ENCODE measurements at regions not wholly inside any gene's neighbourhood (a gene's known extent, or its start where the extent isn't known, plus 50 kb on each side); places are given as distances from the start of the nearest gene placed in this dataset.

DNA sequence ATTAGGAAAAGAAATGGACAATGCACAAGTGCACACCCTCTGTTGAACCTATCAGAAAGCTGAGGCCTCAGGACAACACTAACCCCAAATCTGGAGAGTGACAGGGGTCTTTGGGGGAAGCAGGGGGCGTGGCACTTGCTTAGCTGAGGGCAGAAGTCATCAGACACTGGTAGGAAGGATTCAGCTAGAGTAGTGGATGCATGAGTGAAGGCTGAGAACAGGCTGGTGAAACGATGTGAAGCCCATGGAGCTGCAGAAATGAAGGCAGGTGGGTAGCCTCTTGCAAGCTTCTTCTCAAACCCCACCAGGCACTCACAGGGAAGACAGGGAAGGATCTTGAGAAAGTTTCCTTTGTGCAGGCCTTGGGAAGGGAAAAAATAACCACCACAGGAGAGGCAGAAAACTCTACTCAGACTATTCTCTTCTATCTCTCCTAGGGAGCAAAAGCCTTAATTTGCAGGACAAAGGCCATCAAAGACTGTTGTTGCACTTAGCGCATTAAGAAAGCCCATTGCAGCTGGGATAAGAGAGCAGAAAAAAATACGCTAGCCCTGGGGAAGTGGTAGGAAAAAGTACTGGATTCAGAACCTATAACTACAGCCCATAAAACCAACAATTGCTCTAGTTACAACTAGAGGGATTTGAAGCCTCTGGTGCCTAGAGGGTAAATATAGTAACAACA, 193.3 kb upstream of the ZNF536 start:
- Mint-ChIP-seq H3K9me3 (peaks cover 16% of the 10 kb centered on the region), H3K27ac (no peak overlapping the region), H3K4me1 (ENCODE audit: low read depth) (no peaks in the 10 kb centered on the region), H3K36me3 (ENCODE audit: low read depth) (no peaks in the 10 kb centered on the region), H3K27me3 (ENCODE audit: low read depth) (peaks cover 8% of the 10 kb centered on the region), H3K4me3 (no peak overlapping the region)
- no peak for DNase-seq
- CTCF ChIA-PET = no interaction called here
- intact Hi-C loops (cut with micrococcal nuclease) = no loop called here

DNA sequence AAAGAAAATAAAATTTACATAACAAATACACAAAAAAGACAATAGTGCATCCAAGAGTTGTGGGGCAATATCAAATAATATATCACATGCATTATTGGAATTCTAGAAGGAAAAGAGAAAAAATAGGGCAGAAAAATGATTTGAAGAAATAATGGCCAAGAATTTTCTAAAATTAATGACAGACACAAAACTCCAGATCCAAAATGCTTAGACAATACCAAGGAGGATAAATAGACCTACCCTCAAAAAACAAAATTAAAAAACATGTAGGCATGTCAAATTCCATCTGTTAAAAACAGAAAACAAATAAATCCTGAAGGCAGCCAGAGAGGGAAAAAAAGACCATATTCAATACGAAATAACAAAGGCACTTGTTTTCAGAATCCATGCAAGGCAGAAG, 191.5 kb upstream of the ZNF536 start:
- DNase-seq = no peak
- H3K27ac Mint-ChIP-seq = no peak overlapping the region
- no peaks in the 10 kb centered on the region for H3K36me3 Mint-ChIP-seq (ENCODE audit: low read depth)
- peaks cover 24% of the 10 kb centered on the region for H3K9me3 Mint-ChIP-seq
- H3K27me3 Mint-ChIP-seq (ENCODE audit: low read depth) = peaks cover 8% of the 10 kb centered on the region
- intact Hi-C loops (cut with micrococcal nuclease) = no loop called here
- no peak overlapping the region for H3K4me3 Mint-ChIP-seq
- CTCF ChIA-PET = no interaction called here
- H3K4me1 Mint-ChIP-seq (ENCODE audit: low read depth) = no peaks in the 10 kb centered on the region

DNA sequence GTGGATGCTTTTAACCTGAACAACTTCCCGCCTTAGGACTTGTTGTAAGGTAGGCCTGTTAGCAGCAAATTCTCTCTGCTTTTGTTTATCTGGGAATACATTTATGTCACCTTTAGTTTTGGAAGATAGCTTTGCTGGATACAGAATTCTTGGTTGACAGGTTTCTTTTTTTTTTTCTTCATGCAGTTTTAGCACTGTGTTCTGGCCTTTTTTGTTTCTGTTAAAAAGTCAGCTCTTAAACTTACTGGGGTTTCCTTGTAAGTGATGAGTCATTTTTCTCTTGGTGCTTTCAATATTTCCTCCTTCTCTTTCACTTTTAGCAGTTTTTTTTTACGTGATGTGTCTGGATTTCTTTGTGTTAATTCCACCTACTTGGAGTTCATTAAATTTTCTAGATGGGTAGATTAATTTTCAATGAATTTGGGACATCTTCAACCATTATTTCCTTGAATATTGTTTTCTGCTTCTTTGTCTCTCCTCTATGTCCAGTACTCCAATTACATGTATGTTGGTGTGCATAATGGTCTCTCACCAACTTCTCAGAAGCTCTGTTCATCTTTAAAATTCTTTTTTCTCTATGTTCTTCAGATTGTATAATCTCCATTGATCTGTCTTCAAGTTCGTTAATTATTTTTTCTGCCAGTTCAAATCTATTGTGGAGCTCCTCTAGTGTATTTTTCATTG, 188.2 kb upstream of the ZNF536 start:
- no peaks in the 10 kb centered on the region for H3K4me1 Mint-ChIP-seq (ENCODE audit: low read depth)
- CTCF ChIA-PET = interaction anchor here (0.6 kb wide), 3 partner anchors 39 to 726 kb away, joined by 3 read pairs; no protein-coding TSS in a partner anchor
- H3K4me3 Mint-ChIP-seq = no peak overlapping the region
- no peaks in the 10 kb centered on the region for H3K27me3 Mint-ChIP-seq (ENCODE audit: low read depth)
- H3K27ac Mint-ChIP-seq = no peak overlapping the region
- H3K36me3 Mint-ChIP-seq (ENCODE audit: low read depth) = no peaks in the 10 kb centered on the region
- intact Hi-C loops (cut with micrococcal nuclease) = no loop called here
- peaks cover 37% of the 10 kb centered on the region for H3K9me3 Mint-ChIP-seq
- no peak for DNase-seq

GRCh38 chr19:30202060-30202600, 170.1 kb upstream of the ZNF536 start:
- Mint-ChIP-seq H3K4me3 (no peak overlapping the region), H3K9me3 (peaks cover 2% of the 10 kb centered on the region), H3K27me3 (ENCODE audit: low read depth) (peaks cover 4% of the 10 kb centered on the region), H3K4me1 (ENCODE audit: low read depth) (no peaks in the 10 kb centered on the region), H3K27ac (no peak overlapping the region), H3K36me3 (ENCODE audit: low read depth) (no peaks in the 10 kb centered on the region)
- intact Hi-C loops (cut with micrococcal nuclease) = no loop called here
- DNase-seq = no peak
- CTCF ChIA-PET = no interaction called here

DNA sequence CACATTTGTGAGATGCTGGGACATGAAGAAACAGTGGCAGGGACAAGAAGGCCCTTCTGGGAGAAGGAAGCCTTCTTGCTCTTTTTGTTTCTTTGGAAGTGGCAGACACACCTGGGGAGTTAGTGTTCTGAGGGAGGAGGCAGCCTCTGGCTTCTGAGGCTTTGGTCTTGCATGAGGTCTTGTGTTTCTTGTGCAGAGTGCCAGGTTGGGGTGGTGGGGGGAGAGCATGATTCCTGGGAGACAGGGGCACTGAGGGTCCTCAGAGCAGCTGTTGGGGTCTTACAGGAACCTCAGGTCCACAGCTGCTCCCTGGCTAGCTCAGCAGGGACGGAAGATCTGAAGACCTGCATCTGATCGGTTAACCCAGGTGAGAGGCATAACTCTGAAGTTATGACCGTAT, 167.5 kb upstream of the ZNF536 start:
- H3K9me3 Mint-ChIP-seq = no peaks in the 10 kb centered on the region
- no peak for DNase-seq
- no peak overlapping the region for H3K27ac Mint-ChIP-seq
- H3K36me3 Mint-ChIP-seq (ENCODE audit: low read depth) = no peaks in the 10 kb centered on the region
- CTCF ChIA-PET = no interaction called here
- H3K4me3 Mint-ChIP-seq = no peak overlapping the region
- H3K4me1 Mint-ChIP-seq (ENCODE audit: low read depth) = no peaks in the 10 kb centered on the region
- peaks cover 6% of the 10 kb centered on the region for H3K27me3 Mint-ChIP-seq (ENCODE audit: low read depth)
- intact Hi-C loops (cut with micrococcal nuclease) = no loop called here

GRCh38 chr19:30206187-30206586, 166.0 kb upstream of the ZNF536 start:
- CTCF ChIA-PET = interaction anchor here (1.4 kb wide), 1 partner anchor 443 kb away, joined by 3 read pairs; no protein-coding TSS in a partner anchor
- intact Hi-C loops (cut with micrococcal nuclease) = no loop called here
- no peak for DNase-seq

DNA sequence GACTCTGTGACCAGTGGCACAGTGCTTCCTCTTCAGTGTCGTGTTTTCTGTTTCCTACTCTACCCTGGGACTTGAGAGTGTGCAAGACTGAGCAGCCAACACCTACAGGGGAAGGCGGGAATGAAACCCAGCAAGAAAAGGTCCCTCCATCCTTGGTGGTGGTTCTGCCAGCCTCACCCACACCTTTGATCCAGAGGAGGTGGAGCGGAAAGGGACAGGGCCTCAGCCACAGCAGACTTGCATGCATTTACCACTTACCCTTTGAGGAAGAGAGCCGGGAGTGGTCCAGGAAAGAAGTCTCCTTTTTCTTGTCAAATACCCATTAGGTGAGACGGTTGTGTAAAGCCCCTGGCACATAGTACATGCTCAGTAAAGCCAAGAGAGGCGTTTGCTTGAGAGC, 164.8 kb upstream of the ZNF536 start:
- CTCF ChIA-PET = no interaction called here
- H3K4me1 Mint-ChIP-seq (ENCODE audit: low read depth) = no peaks in the 10 kb centered on the region
- H3K9me3 Mint-ChIP-seq = no peaks in the 10 kb centered on the region
- H3K36me3 Mint-ChIP-seq (ENCODE audit: low read depth) = no peaks in the 10 kb centered on the region
- peaks cover 12% of the 10 kb centered on the region for H3K27me3 Mint-ChIP-seq (ENCODE audit: low read depth)
- H3K4me3 Mint-ChIP-seq = no peak overlapping the region
- intact Hi-C loops (cut with micrococcal nuclease) = no loop called here
- H3K27ac Mint-ChIP-seq = no peak overlapping the region
- DNase-seq = no peak

More at GRCh38 chr19:30206187-30206586, 166.0 kb upstream of the ZNF536 start:
- H3K27ac Mint-ChIP-seq = no peak overlapping the region
- no peaks in the 10 kb centered on the region for H3K9me3 Mint-ChIP-seq
- H3K27me3 Mint-ChIP-seq (ENCODE audit: low read depth) = peaks cover 8% of the 10 kb centered on the region
- H3K4me3 Mint-ChIP-seq = no peak overlapping the region
- no peaks in the 10 kb centered on the region for H3K36me3 Mint-ChIP-seq (ENCODE audit: low read depth)
- H3K4me1 Mint-ChIP-seq (ENCODE audit: low read depth) = no peaks in the 10 kb centered on the region

GRCh38 chr19:30208436-30209060, 163.6 kb upstream of the ZNF536 start:
- H3K4me3 Mint-ChIP-seq = no peak overlapping the region
- CTCF ChIA-PET = no interaction called here
- peaks cover 16% of the 10 kb centered on the region for H3K27me3 Mint-ChIP-seq (ENCODE audit: low read depth)
- H3K27ac Mint-ChIP-seq = no peak overlapping the region
- no peaks in the 10 kb centered on the region for H3K36me3 Mint-ChIP-seq (ENCODE audit: low read depth)
- H3K4me1 Mint-ChIP-seq (ENCODE audit: low read depth) = no peaks in the 10 kb centered on the region
- intact Hi-C loops (cut with micrococcal nuclease) = no loop called here
- no peaks in the 10 kb centered on the region for H3K9me3 Mint-ChIP-seq
- DNase-seq = no peak

DNA sequence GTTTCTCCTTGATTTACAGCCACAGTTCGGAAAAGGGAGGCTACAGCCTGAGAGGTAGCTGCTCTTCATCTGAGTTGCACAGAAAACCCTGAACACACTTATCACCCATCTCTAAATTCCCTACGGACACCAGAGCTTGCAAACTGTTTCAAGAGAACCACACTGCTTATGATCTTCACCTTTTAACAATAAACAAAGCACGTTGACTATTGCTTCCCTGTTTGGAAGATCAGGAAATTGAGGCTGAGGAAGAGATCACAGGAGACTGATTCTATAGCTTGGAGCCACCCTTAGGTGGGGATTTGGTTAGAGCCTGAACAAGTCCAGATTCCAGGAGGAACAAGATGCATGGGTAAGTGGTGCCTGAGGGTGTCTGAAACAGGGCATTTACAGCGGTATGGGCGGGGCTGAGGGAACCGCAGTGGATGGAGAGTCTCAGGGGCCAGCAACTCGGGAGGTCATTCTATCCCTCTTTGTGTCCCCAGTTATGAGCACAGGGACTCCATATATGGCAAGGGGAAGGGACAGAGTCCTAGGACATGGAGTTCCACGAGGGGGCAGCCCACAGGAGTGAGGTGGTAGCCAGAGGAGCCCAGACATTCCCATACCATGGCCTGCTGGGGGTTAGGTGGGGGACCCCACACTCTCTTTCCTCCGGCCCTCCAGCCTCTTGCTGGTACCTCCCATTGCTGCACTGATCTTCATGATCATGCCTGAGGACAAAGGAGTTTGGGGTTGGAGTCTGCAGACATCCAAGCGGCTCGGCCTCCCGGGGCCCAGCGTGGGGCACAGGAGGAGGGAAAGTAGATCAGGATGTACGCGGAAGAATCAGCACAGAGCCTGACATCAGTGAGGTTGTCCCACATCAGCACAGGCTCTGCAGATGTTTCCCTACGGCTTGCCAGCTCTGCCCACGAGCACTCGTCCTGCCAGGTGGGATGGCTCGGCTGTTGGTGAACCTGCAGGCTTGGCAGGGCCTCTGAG, 162.3 kb upstream of the ZNF536 start:
- no peaks in the 10 kb centered on the region for H3K9me3 Mint-ChIP-seq
- H3K27ac Mint-ChIP-seq = no peak overlapping the region
- H3K4me3 Mint-ChIP-seq = no peak overlapping the region
- H3K27me3 Mint-ChIP-seq (ENCODE audit: low read depth) = peaks cover 17% of the 10 kb centered on the region
- CTCF ChIA-PET = interaction anchor here (0.7 kb wide), 1 partner anchor 42 kb away, joined by 3 read pairs; no protein-coding TSS in a partner anchor
- intact Hi-C loops (cut with micrococcal nuclease) = no loop called here
- H3K36me3 Mint-ChIP-seq (ENCODE audit: low read depth) = no peaks in the 10 kb centered on the region
- no peak for DNase-seq
- H3K4me1 Mint-ChIP-seq (ENCODE audit: low read depth) = no peaks in the 10 kb centered on the region

DNA sequence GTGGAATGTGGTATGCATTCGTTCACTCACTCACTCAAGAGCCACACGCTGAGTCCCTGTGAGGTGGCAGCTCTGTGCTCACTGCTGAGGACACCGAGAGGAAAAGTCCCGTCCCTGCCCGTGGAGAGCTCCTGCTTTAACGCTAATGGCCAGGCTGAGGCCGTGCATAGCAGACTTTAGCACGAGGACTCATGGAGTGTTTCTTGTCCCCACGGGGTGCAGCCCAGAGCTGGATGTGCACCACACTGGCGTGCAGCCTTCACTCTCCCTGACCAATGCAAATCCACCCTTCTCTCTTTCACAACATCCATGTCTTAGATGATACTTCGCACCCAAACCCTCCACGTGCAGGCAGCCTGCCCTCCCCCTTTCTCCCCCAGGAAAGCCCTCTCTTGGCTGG, 159.6 kb upstream of the ZNF536 start:
- DNase-seq = no peak
- Mint-ChIP-seq H3K4me1 (ENCODE audit: low read depth) (no peaks in the 10 kb centered on the region), H3K27me3 (ENCODE audit: low read depth) (peaks cover 27% of the 10 kb centered on the region), H3K27ac (no peak overlapping the region), H3K36me3 (ENCODE audit: low read depth) (no peaks in the 10 kb centered on the region), H3K9me3 (no peaks in the 10 kb centered on the region), H3K4me3 (no peak overlapping the region)
- CTCF ChIA-PET = no interaction called here
- intact Hi-C loops (cut with micrococcal nuclease) = no loop called here

DNA sequence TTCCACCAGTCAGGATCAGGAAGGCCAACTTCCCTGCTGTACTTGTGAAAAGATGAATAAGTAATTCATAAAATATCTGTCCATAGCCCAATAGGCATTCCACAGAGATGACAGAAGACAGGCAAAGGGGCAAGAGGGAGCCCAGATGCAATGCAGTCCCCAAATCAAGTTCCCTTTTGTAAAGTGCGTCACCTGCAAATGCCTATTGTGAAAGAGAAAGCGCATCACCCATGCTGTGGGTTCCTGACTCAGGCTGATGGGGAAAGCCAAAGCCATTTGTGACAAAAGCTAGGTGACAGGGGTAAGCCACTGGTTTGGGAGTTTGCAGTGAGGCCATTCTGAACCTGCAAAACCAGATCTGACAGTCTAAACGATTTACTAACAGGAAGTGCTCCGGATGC, 157.5 kb upstream of the ZNF536 start:
- CTCF ChIA-PET = no interaction called here
- peaks cover 27% of the 10 kb centered on the region for H3K27me3 Mint-ChIP-seq (ENCODE audit: low read depth)
- H3K4me1 Mint-ChIP-seq (ENCODE audit: low read depth) = no peaks in the 10 kb centered on the region
- H3K36me3 Mint-ChIP-seq (ENCODE audit: low read depth) = no peaks in the 10 kb centered on the region
- intact Hi-C loops (cut with micrococcal nuclease) = no loop called here
- DNase-seq = peak; percentile 61
- H3K27ac Mint-ChIP-seq = no peak overlapping the region
- H3K9me3 Mint-ChIP-seq = no peaks in the 10 kb centered on the region
- H3K4me3 Mint-ChIP-seq = no peak overlapping the region

DNA sequence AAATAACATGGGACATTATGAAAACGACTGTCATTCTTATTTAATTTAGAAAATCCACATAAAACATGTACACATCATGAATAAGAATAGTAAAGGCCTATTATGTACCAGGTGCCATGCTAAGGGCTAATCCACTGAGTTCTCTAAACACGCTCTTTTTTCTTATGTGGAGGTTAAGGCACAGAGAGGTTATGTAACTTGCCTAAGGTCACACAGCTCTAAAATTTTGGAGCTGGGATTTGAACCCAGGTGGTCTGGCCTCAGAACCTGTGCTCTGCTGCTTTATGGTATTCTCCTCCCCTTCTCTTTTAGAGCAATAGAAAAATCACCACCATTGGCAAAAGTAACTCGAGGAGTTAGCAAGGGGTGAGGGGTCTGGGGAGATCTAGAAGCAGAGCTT, 156.9 kb upstream of the ZNF536 start:
- intact Hi-C loops (cut with micrococcal nuclease) = no loop called here
- H3K27me3 Mint-ChIP-seq (ENCODE audit: low read depth) = peaks cover 28% of the 10 kb centered on the region
- no peak overlapping the region for H3K4me3 Mint-ChIP-seq
- no peaks in the 10 kb centered on the region for H3K9me3 Mint-ChIP-seq
- H3K36me3 Mint-ChIP-seq (ENCODE audit: low read depth) = no peaks in the 10 kb centered on the region
- CTCF ChIA-PET = no interaction called here
- no peak overlapping the region for H3K27ac Mint-ChIP-seq
- DNase-seq = no peak
- H3K4me1 Mint-ChIP-seq (ENCODE audit: low read depth) = no peaks in the 10 kb centered on the region
